Lung (tissue), 11 donors: ENCODE measurements at regions not wholly inside any gene's neighbourhood (a gene's known extent, or its start where the extent isn't known, plus 50 kb on each side); places are given as distances from the start of the nearest gene placed in this dataset.

ENCODE experiments used
- ATAC-seq: fragments of 200-7000 bp; cut with Tn5 transposase; one replicate; pipeline ENCODE4 v1.9.1; 2020; ENCODE audit warnings: moderate number of reproducible peaks; ENCODE audit not compliant: insufficient read depth, low FRiP score
- DNase-seq, 3 donors: peaks; one replicate each; pipeline ENCODE4 v3.0.0-alpha.2; 2013 to 2017
- H3K27ac ChIP-seq, 2 donors: one replicate each; pipeline ENCODE4 v1.5.1; 2013; ENCODE audit warnings: mild to moderate bottlenecking in 2 of 2, moderate library complexity in 2 of 2, control low read depth in 1 of 2, inconsistent platforms in 1 of 2, low read depth in 1 of 2, low read length in 1 of 2
- H3K27me3 ChIP-seq, 3 donors: one replicate each; pipeline ENCODE4 v1.5.1; 2013; ENCODE audit warnings: low read length in 2 of 3; ENCODE audit not compliant: control insufficient read depth in 3 of 3, insufficient read depth in 3 of 3
- H3K36me3 ChIP-seq, 4 donors: one replicate each; pipeline ENCODE4 v1.5.1; 2013; ENCODE audit warnings: low read length in 4 of 4, mild to moderate bottlenecking in 1 of 4, moderate library complexity in 1 of 4; ENCODE audit not compliant: control insufficient read depth in 4 of 4, insufficient read depth in 4 of 4
- H3K4me1 ChIP-seq, 5 donors: one replicate each; pipeline ENCODE4 v1.5.1; 2013; ENCODE audit warnings: low read length in 5 of 5, mild to moderate bottlenecking in 2 of 5, moderate library complexity in 1 of 5; ENCODE audit not compliant: control insufficient read depth in 5 of 5, insufficient read depth in 5 of 5
- H3K4me3 ChIP-seq: one replicate; pipeline ENCODE4 v1.5.1; 2013; ENCODE audit warnings: mild to moderate bottlenecking, control low read depth, moderate library complexity
- H3K9ac ChIP-seq, 2 donors: one replicate each; pipeline ENCODE4 v1.5.1; 2013; ENCODE audit warnings: low read length in 2 of 2, control low read depth in 1 of 2; ENCODE audit not compliant: insufficient read depth in 1 of 2
- H3K9me3 ChIP-seq, 4 donors: one replicate each; pipeline ENCODE4 v1.5.1; 2013; ENCODE audit warnings: low read length in 3 of 4, mild to moderate bottlenecking in 1 of 4, moderate library complexity in 1 of 4; ENCODE audit not compliant: control insufficient read depth in 4 of 4, insufficient read depth in 3 of 4
- WGBS, 2 donors: extraction: QIAGEN DNeasy Blood & Tissue Kit; methylation state at CpG; one replicate each; pipeline ENCODE4 v1.1.7; 2013; 5-methylcytosine and 5-hydroxymethylcytosine counted together
- TF ChIP-seq, protein P1 (sequence below): IDR thresholded peaks from 2 replicates; pipeline ENCODE4 v1.5.1; 2012; ENCODE audit warnings: mild to moderate bottlenecking; ENCODE audit errors: control extremely low read depth, extremely low read depth
- donor health status: control.
- donor health status: control.
- donor health status: Bipolar disorder and iron deficiency.
- donor health status: healthy.
- donor health status: DM: yes; HTN: yes; CAD: no.

- TF ChIP-seq, protein P1, sequence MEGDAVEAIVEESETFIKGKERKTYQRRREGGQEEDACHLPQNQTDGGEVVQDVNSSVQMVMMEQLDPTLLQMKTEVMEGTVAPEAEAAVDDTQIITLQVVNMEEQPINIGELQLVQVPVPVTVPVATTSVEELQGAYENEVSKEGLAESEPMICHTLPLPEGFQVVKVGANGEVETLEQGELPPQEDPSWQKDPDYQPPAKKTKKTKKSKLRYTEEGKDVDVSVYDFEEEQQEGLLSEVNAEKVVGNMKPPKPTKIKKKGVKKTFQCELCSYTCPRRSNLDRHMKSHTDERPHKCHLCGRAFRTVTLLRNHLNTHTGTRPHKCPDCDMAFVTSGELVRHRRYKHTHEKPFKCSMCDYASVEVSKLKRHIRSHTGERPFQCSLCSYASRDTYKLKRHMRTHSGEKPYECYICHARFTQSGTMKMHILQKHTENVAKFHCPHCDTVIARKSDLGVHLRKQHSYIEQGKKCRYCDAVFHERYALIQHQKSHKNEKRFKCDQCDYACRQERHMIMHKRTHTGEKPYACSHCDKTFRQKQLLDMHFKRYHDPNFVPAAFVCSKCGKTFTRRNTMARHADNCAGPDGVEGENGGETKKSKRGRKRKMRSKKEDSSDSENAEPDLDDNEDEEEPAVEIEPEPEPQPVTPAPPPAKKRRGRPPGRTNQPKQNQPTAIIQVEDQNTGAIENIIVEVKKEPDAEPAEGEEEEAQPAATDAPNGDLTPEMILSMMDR = no peak
- Histone ChIP-seq H3K9me3 (peaks cover 0 to 6% (median 3%) of the 10 kb centered on the region in 4 donors), H3K4me1 (no peaks in the 10 kb centered on the region), H3K27me3 (peaks cover 0 to 2% (median 0%) of the 10 kb centered on the region in 3 donors), H3K36me3 (no peaks in the 10 kb centered on the region), H3K27ac (no peak overlapping the region), H3K4me3 (no peak overlapping the region), H3K9ac (no peak overlapping the region)
- DNase-seq (no peak), ATAC-seq (no peak)
- WGBS, 2 donors = 80% methylated on average over 6 of the region's 6 CpGs
These were observed 108.1 kb upstream of the SIX3 start for GRCh38 chr2:44833171-44834069.

DNA sequence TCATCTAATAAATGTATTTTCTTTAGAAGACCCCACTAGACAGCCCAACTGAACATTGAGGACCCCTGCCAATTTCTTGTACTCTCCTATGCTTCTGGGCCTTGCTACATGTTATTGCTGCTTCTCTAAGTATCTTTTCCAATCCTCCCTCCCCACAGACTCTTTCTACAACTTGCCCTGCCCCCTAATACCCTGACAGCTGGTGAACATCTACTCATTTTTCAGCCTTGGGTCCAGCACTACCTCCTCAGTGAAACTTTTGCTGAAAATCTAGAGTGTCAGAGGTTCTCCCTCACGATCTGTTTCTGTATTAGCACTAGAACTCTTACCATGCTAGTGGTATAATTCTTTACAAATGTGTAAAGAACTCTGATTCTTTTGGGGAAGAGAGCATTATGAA, 106.8 kb upstream of the SIX3 start:
- no peak for DNase-seq
- H3K9ac ChIP-seq = no peak overlapping the region
- WGBS, 2 donors = 81 to 82% methylated on average over 1 of the region's 1 CpG

GRCh38 chr2:44836174-44836573, 105.3 kb upstream of the SIX3 start:
- TF ChIP-seq, protein P1 = no peak
- H3K27ac ChIP-seq = no peak overlapping the region
- WGBS, 2 donors = 74 to 91% methylated on average over 8 of the region's 8 CpGs
- peaks cover 0 to 6% (median 3%) of the 10 kb centered on the region in 4 donors for H3K9me3 ChIP-seq
- ATAC-seq (no peak), DNase-seq (no peak)
- no peak overlapping the region for H3K4me3 ChIP-seq
- no peak overlapping the region for H3K9ac ChIP-seq
- no peaks in the 10 kb centered on the region for H3K36me3 ChIP-seq
- peaks cover 0 to 18% (median 0%) of the 10 kb centered on the region in 5 donors for H3K4me1 ChIP-seq
- peaks cover 0 to 2% (median 0%) of the 10 kb centered on the region in 3 donors for H3K27me3 ChIP-seq

More for the DNA sequence above, 106.8 kb upstream of the SIX3 start:
- Histone ChIP-seq H3K27ac (no peak overlapping the region), H3K4me1 (peaks cover 0 to 6% (median 0%) of the 10 kb centered on the region in 5 donors), H3K4me3 (no peak overlapping the region), H3K9me3 (peaks cover 0 to 6% (median 3%) of the 10 kb centered on the region in 4 donors), H3K36me3 (no peaks in the 10 kb centered on the region), H3K27me3 (peaks cover 0 to 2% (median 0%) of the 10 kb centered on the region in 3 donors)
- TF ChIP-seq, protein P1 = no peak
- ATAC-seq = no peak
